ENCODE measurements at regions not wholly inside any gene's neighbourhood (a gene's known extent, or its start where the extent isn't known, plus 50 kb on each side); places are given as distances from the start of the nearest gene placed in this dataset.

DNA sequence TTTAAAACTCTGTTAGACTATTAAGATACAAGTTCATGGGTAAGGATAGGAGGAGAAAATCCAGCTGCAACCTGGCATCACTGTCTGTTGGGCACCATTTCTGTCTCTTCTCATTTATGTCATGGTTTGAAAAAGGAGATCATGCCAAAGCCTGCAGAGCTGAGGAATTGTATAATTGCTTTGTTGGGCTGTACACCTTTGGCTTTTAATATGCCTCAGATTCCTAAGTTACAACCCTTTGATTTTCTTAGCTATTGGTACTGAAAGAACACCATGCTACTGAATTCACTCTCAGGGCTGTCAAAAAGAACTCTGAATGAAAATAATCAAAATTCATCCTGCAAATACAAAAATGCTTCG lies 174.3 kb downstream of the ACKR3 start (continued):
- TF ChIP-seq, protein P1, sequence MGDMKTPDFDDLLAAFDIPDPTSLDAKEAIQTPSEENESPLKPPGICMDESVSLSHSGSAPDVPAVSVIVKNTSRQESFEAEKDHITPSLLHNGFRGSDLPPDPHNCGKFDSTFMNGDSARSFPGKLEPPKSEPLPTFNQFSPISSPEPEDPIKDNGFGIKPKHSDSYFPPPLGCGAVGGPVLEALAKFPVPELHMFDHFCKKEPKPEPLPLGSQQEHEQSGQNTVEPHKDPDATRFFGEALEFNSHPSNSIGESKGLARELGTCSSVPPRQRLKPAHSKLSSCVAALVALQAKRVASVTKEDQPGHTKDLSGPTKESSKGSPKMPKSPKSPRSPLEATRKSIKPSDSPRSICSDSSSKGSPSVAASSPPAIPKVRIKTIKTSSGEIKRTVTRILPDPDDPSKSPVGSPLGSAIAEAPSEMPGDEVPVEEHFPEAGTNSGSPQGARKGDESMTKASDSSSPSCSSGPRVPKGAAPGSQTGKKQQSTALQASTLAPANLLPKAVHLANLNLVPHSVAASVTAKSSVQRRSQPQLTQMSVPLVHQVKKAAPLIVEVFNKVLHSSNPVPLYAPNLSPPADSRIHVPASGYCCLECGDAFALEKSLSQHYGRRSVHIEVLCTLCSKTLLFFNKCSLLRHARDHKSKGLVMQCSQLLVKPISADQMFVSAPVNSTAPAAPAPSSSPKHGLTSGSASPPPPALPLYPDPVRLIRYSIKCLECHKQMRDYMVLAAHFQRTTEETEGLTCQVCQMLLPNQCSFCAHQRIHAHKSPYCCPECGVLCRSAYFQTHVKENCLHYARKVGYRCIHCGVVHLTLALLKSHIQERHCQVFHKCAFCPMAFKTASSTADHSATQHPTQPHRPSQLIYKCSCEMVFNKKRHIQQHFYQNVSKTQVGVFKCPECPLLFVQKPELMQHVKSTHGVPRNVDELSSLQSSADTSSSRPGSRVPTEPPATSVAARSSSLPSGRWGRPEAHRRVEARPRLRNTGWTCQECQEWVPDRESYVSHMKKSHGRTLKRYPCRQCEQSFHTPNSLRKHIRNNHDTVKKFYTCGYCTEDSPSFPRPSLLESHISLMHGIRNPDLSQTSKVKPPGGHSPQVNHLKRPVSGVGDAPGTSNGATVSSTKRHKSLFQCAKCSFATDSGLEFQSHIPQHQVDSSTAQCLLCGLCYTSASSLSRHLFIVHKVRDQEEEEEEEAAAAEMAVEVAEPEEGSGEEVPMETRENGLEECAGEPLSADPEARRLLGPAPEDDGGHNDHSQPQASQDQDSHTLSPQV (IDR thresholded peaks at IDR 0.05) = no peak

DNA sequence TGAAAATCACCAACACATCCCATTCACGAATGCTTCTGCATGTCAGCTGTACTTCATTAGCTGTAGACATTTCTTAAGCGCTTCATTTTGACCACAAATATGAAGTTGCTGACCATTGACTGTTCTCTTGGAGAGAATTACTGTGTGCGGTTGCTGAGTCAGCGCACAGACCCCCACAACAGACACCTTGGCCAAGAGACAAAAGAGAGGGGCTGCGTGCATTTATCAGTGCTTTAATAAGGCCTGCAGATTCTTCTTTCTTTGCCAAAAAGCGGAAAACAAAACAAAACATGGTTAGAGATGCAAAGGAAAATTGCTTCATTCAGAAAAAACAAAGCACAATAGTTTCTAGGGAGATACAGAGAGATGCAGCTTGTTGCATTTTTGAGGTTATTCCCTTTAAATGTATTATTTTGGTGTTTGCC lies 174.7 kb downstream of the ACKR3 start:
- no peaks in the 10 kb centered on the region for H3K36me3 ChIP-seq (ENCODE audit: control insufficient read depth, insufficient read depth, low read length)
- H3K27ac ChIP-seq (ENCODE audit: extremely low read depth, low read depth, low read length) = no peak overlapping the region
- H4K20me1 ChIP-seq (replicated peaks; ENCODE audit: control insufficient read depth, insufficient read depth, low read length) = peaks cover 7% of the 10 kb centered on the region; the same call in 1 of the 2 replicates
- no peak for ATAC-seq
- WGBS (ENCODE audit: insufficient coverage, low coverage, missing lambda C conversion rate) = 3% methylated on average over 6 of the region's 6 CpGs
- no peaks in the 10 kb centered on the region for H3K79me2 ChIP-seq (ENCODE audit: control insufficient read depth, insufficient read depth, low read length)
- FAIRE-seq = no peak
- H3K9ac ChIP-seq (ENCODE audit: insufficient read depth in 1 of 2, low read depth in 2 of 2, low read length in 2 of 2) = no peak overlapping the region
- BruUV-seq (replicated peaks) = no TSS peak
- DNase-seq (ENCODE audit: extremely low read depth in 1 of 4, low spot score in 3 of 4) = no peak
- H3K9me3 ChIP-seq (replicated peaks; ENCODE audit: control insufficient read depth, insufficient read depth, low read depth, low read length) = no peaks in the 10 kb centered on the region
- CTCF ChIA-PET (ENCODE audit: low intra/inter-chr PET ratio) = no interaction called here
- H3K27me3 ChIP-seq (ENCODE audit: control insufficient read depth in 2 of 2, insufficient read depth in 2 of 2, low read length in 2 of 2) = peaks cover 0 to 8% of the 10 kb centered on the region in 2 experiments; a peak in 1 of 5 replicates
- H3K9me1 ChIP-seq (ENCODE audit: control insufficient read depth, insufficient read depth, low read length) = no peaks in the 10 kb centered on the region
- in situ Hi-C loops (cut with MboI) = no loop called here
- H3K4me1 ChIP-seq (replicated peaks in 1 of 2; ENCODE audit: control insufficient read depth in 2 of 2, insufficient read depth in 2 of 2, low read length in 2 of 2) = no peaks in the 10 kb centered on the region
- TF ChIP-seq RHOXF2B (CRISPR knock-in tag; conservative IDR thresholded peaks at IDR 0.05) = no peak
- TF ChIP-seq TSC22D4 (tag; IDR thresholded peaks at IDR 0.05) = no peak
- no peak for TF ChIP-seq RFX7 (CRISPR knock-in tag; IDR thresholded peaks at IDR 0.05)
- H3K4me3 ChIP-seq = no peak overlapping the region
- no peak overlapping the region for H2AFZ ChIP-seq (ENCODE audit: low read depth, low read length)
- intact Hi-C loops (cut with micrococcal nuclease) = no loop called here
- POLR2A ChIA-PET = interaction anchor here (0.8 kb wide), 1 partner anchor 14 kb away, joined by 4 read pairs; no protein-coding TSS in a partner anchor
- no peak overlapping the region for H3K4me2 ChIP-seq (ENCODE audit: insufficient read depth, low read length)

Data from K562 (cell line).